SU-DHL-6 (cell line): ENCODE measurements at regions not wholly inside any gene's neighbourhood (a gene's known extent, or its start where the extent isn't known, plus 50 kb on each side); places are given as distances from the start of the nearest gene placed in this dataset.

ENCODE experiments used
- H2AFZ ChIP-seq: fragments of 200-600 bp; sonication (generic); 2 replicates; pipeline ENCODE4 v1.6.1; 2014; ENCODE audit warnings: low read depth, mild to moderate bottlenecking, moderate library complexity, mixed read lengths, antibody characterized with exemption, low read length; ENCODE audit not compliant: severe bottlenecking
- H3F3A ChIP-seq: fragments of 200-600 bp; shearing (Covaris generic); 2 replicates; pipeline ENCODE4 v1.6.0; 2016; ENCODE audit warnings: antibody characterized with exemption, mild to moderate bottlenecking; ENCODE audit not compliant: insufficient read depth
- H3K27ac ChIP-seq: fragments of 200-600 bp; sonication (generic); 2 replicates; pipeline ENCODE4 v1.5.1; 2016; ENCODE audit warnings: low read depth, mild to moderate bottlenecking, low read length, moderate library complexity, mixed read lengths
- H3K27me3 ChIP-seq: fragments of 200-600 bp; sonication (generic), shearing (Covaris generic); 2 replicates; pipeline ENCODE4 v1.6.0; 2014; ENCODE audit warnings: mild to moderate bottlenecking, low read length
- H3K36me3 ChIP-seq: fragments of 200-600 bp; sonication (generic); 2 replicates; pipeline ENCODE4 v1.6.1; 2014; ENCODE audit warnings: mild to moderate bottlenecking, low read length, mixed read lengths
- H3K4me2 ChIP-seq: fragments of 300-600, 200-600 bp; shearing (Covaris generic), sonication (generic); 2 replicates; pipeline ENCODE4 v1.6.0; 2014; ENCODE audit warnings: low read length, low read depth, mild to moderate bottlenecking; ENCODE audit not compliant: poor library complexity, severe bottlenecking
- H3K4me3 ChIP-seq: fragments of 200-600 bp; sonication (generic); 2 replicates; pipeline ENCODE4 v1.5.1; 2014; ENCODE audit warnings: antibody characterized with exemption, low read length, mild to moderate bottlenecking, mixed read lengths; ENCODE audit not compliant: insufficient read depth, poor library complexity, severe bottlenecking
- H3K79me2 ChIP-seq: fragments of 200-600 bp; sonication (generic); 2 replicates; pipeline ENCODE4 v1.6.1; 2014; ENCODE audit warnings: mild to moderate bottlenecking, low read length, moderate library complexity; ENCODE audit not compliant: insufficient read depth
- H3K9ac ChIP-seq: fragments of 200-600 bp; sonication (generic); 2 replicates; pipeline ENCODE4 v1.7.0; 2014; ENCODE audit warnings: mild to moderate bottlenecking, low read length
- H3K9me2 ChIP-seq: fragments of 200-600 bp; sonication (generic); replicated peaks from 2 replicates; pipeline ENCODE4 v1.6.1; 2014; ENCODE audit warnings: low read length; ENCODE audit not compliant: insufficient read depth
- H3K9me3 ChIP-seq: fragments of 200-600 bp; sonication (generic); 2 replicates; pipeline ENCODE4 v1.6.1; 2014; ENCODE audit warnings: low read length, mixed read lengths; ENCODE audit not compliant: insufficient read depth
- H4K20me1 ChIP-seq: fragments of 200-600 bp; sonication (generic); 2 replicates; pipeline ENCODE4 v1.6.1; 2014; ENCODE audit warnings: low read depth, mild to moderate bottlenecking, antibody characterized with exemption, low read length, moderate library complexity, mixed read lengths
- CTCF ChIP-seq: fragments of 200-600 bp; sonication (generic); IDR thresholded peaks from one replicate; pipeline ENCODE4 v1.5.1; 2017; ENCODE audit warnings: antibody characterized with exemption, mild to moderate bottlenecking, low read length, moderate library complexity; ENCODE audit not compliant: insufficient read depth, poor library complexity, severe bottlenecking
- EZH2phosphoT487 ChIP-seq: fragments of 200-600 bp; sonication (generic), shearing (Covaris generic); conservative IDR thresholded peaks from 2 replicates; pipeline ENCODE4 v1.6.1; 2018; ENCODE audit warnings: mild to moderate bottlenecking, antibody characterized with exemption, low read length, moderate library complexity, mixed read lengths

GRCh38 chr17:68660302-68660701 lies 59.1 kb upstream of the FAM20A start:
- H4K20me1 ChIP-seq = no peaks in the 10 kb centered on the region
- no peak for TF ChIP-seq EZH2phosphoT487
- no peak for TF ChIP-seq CTCF

GRCh38 chr17:68658999-68659780 lies 58.0 kb upstream of the FAM20A start:
- Histone ChIP-seq H3K9ac (no peak overlapping the region), H2AFZ (no peak overlapping the region), H3F3A (no peaks in the 10 kb centered on the region), H3K36me3 (no peaks in the 10 kb centered on the region), H3K27ac (no peak overlapping the region), H4K20me1 (no peaks in the 10 kb centered on the region), H3K27me3 (no peaks in the 10 kb centered on the region), H3K9me2 (no peaks in the 10 kb centered on the region), H3K79me2 (no peaks in the 10 kb centered on the region), H3K9me3 (no peaks in the 10 kb centered on the region), H3K4me3 (no peak overlapping the region), H3K4me2 (no peak overlapping the region)
- TF ChIP-seq EZH2phosphoT487 (no peak), CTCF (no peak)

More at GRCh38 chr17:68660302-68660701, 59.1 kb upstream of the FAM20A start:
- H3F3A ChIP-seq = no peaks in the 10 kb centered on the region
- no peaks in the 10 kb centered on the region for H3K27me3 ChIP-seq
- H3K4me3 ChIP-seq = no peak overlapping the region
- H3K27ac ChIP-seq = no peak overlapping the region
- no peaks in the 10 kb centered on the region for H3K79me2 ChIP-seq
- H3K9me2 ChIP-seq = no peaks in the 10 kb centered on the region
- no peaks in the 10 kb centered on the region for H3K9me3 ChIP-seq
- no peak overlapping the region for H3K9ac ChIP-seq
- H3K36me3 ChIP-seq = no peaks in the 10 kb centered on the region
- H2AFZ ChIP-seq = no peak overlapping the region
- H3K4me2 ChIP-seq = no peak overlapping the region

- no peak overlapping the region for H3K9ac ChIP-seq
- H3K9me3 ChIP-seq = no peaks in the 10 kb centered on the region
- no peak overlapping the region for H3K4me2 ChIP-seq
- TF ChIP-seq EZH2phosphoT487 = no peak
- TF ChIP-seq CTCF = no peak
- H3F3A ChIP-seq = no peaks in the 10 kb centered on the region
- no peaks in the 10 kb centered on the region for H4K20me1 ChIP-seq
- no peak overlapping the region for H3K4me3 ChIP-seq
- H2AFZ ChIP-seq = no peak overlapping the region
- no peak overlapping the region for H3K27ac ChIP-seq
- no peaks in the 10 kb centered on the region for H3K36me3 ChIP-seq
- H3K79me2 ChIP-seq = no peaks in the 10 kb centered on the region
- no peaks in the 10 kb centered on the region for H3K9me2 ChIP-seq
- H3K27me3 ChIP-seq = no peaks in the 10 kb centered on the region
Measured at GRCh38 chr17:68657576-68657975, 56.4 kb upstream of the FAM20A start.
